ENCODE measurements at regions not wholly inside any gene's neighbourhood (a gene's known extent, or its start where the extent isn't known, plus 50 kb on each side); places are given as distances from the start of the nearest gene placed in this dataset.

DNA sequence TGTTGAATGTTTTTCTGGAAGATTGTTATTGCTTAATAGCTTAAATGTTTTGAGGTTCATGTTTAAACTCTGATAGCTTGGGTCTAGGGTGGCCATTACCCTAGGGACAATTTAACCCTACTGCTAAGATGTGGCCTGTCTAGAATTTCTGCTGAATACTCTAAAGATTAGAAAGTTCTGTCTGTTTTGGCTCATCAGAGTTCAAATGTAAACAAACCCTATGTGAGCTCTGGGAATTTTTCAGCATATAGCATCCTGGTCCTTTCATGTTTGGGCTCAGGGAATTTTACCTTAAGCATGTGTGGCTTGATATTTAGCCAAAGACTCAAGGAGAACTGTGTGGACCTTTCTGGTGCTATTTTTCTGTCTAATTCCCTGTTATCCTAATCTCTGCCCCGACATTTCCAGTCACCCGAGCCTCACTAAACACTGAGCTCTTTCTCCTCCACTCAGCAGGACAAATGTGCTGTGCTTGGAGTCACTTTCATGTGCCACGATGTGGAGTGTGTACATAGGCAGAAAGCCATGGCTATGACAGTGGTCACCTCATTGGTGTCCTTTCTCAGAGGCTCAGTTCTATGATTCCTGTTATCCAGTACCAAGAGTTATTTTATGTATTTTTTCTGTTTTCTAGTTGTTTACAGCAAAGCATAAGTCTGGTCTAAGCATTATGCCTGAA, 492.5 kb upstream of the SPHKAP start:
- intact Hi-C loops (cut with DNase I), result no loop called here
- H3K9me3 ChIP-seq, result no peaks in the 10 kb centered on the region

DNA sequence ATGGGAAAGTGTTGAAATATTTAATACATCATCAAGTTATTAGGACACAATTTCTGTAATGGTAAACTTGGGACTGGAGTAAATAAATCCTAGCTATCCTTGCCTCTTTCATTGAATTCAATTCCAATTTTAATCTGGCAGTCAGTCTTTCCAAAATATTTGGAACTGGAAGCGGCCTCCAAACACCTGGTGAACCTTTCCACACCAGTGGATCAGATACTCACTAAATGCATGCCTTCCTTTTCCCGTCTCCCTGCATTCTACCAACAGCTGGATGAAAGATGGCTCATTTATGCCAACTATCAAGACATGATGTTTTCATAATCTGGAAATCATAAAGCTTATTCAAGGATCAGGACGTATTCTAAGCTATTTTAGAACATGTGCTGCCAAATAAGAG, 488.2 kb upstream of the SPHKAP start:
- no peaks in the 10 kb centered on the region for H3K27me3 ChIP-seq
- no peaks in the 10 kb centered on the region for H3K9me3 ChIP-seq
- H3K27ac ChIP-seq, result no peak overlapping the region
- no peak overlapping the region for H3K4me3 ChIP-seq
- DNase-seq (ENCODE audit: low spot score in 2 of 2), result no peak
- H3K36me3 ChIP-seq, result no peaks in the 10 kb centered on the region
- TF ChIP-seq, protein P1, sequence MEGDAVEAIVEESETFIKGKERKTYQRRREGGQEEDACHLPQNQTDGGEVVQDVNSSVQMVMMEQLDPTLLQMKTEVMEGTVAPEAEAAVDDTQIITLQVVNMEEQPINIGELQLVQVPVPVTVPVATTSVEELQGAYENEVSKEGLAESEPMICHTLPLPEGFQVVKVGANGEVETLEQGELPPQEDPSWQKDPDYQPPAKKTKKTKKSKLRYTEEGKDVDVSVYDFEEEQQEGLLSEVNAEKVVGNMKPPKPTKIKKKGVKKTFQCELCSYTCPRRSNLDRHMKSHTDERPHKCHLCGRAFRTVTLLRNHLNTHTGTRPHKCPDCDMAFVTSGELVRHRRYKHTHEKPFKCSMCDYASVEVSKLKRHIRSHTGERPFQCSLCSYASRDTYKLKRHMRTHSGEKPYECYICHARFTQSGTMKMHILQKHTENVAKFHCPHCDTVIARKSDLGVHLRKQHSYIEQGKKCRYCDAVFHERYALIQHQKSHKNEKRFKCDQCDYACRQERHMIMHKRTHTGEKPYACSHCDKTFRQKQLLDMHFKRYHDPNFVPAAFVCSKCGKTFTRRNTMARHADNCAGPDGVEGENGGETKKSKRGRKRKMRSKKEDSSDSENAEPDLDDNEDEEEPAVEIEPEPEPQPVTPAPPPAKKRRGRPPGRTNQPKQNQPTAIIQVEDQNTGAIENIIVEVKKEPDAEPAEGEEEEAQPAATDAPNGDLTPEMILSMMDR (IDR thresholded peaks at IDR 0.05), result no peak
- intact Hi-C loops (cut with DNase I), result no loop called here
- no peaks in the 10 kb centered on the region for H3K4me1 ChIP-seq

More for the DNA sequence above, 492.5 kb upstream of the SPHKAP start:
- Histone ChIP-seq H3K4me1 (peaks cover 0 to 3% of the 10 kb centered on the region in 2 donors), H3K27ac (no peak overlapping the region), H3K27me3 (no peaks in the 10 kb centered on the region), H3K4me3 (no peak overlapping the region), H3K36me3 (no peaks in the 10 kb centered on the region)
- DNase-seq (ENCODE audit: low spot score in 2 of 2), result no peak
- TF ChIP-seq, protein P1 (IDR thresholded peaks at IDR 0.05), result no peak

DNA sequence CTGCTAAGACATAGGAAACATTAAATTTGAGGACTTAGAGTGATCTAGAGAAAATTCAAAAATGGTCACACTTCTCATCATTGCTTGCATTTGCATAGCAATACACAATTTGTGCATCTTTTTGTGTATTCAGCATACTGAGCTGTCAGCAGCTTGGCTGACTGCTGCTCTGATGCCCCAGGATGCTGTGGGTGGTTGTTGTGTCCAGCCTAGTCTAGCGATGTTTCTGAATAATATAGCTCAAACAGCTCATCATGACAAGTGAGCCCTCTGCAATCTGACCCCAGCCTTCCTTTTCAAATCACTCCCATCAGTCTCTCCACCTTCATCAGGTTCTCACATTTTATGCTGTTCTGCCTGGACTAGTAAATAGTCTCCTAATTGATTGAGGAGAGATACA, 483.7 kb upstream of the SPHKAP start:
- H3K9me3 ChIP-seq, result no peaks in the 10 kb centered on the region
- H3K36me3 ChIP-seq, result no peaks in the 10 kb centered on the region
- no peaks in the 10 kb centered on the region for H3K4me1 ChIP-seq
- no peaks in the 10 kb centered on the region for H3K27me3 ChIP-seq
- no peak overlapping the region for H3K27ac ChIP-seq
- TF ChIP-seq, protein P1 (IDR thresholded peaks at IDR 0.05), result no peak
- H3K4me3 ChIP-seq, result no peak overlapping the region
- no peak for DNase-seq (ENCODE audit: low spot score in 2 of 2)
- intact Hi-C loops (cut with DNase I), result no loop called here

DNA sequence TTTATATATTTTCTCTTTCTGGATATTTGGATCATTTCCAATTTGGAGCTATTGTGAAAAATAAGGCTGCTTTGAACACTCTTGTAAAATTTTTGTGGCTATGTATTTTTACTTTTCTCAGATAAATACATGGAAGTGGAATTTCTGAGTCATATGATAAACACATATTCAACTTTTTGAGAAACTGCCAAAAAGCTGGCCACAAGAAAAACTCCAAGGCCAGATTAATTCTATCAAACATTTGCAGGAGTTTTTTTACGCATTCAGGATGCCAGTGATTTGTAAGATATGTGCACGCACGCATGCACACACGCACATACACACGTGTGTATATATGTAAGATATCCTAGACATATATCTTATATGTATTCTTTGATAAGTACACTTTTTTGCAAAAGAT, 477.5 kb upstream of the SPHKAP start:
- no peak overlapping the region for H3K4me3 ChIP-seq
- intact Hi-C loops (cut with DNase I), result loop anchor here (5.0 kb wide), 1 partner anchor 767 kb away; no protein-coding TSS in a partner anchor
- H3K27ac ChIP-seq, result no peak overlapping the region
- TF ChIP-seq, protein P1 (IDR thresholded peaks at IDR 0.05), result no peak
- no peaks in the 10 kb centered on the region for H3K9me3 ChIP-seq
- no peaks in the 10 kb centered on the region for H3K36me3 ChIP-seq
- DNase-seq (ENCODE audit: low spot score in 2 of 2), result no peak
- no peaks in the 10 kb centered on the region for H3K27me3 ChIP-seq
- peaks cover 0 to 3% of the 10 kb centered on the region in 2 donors for H3K4me1 ChIP-seq

DNA sequence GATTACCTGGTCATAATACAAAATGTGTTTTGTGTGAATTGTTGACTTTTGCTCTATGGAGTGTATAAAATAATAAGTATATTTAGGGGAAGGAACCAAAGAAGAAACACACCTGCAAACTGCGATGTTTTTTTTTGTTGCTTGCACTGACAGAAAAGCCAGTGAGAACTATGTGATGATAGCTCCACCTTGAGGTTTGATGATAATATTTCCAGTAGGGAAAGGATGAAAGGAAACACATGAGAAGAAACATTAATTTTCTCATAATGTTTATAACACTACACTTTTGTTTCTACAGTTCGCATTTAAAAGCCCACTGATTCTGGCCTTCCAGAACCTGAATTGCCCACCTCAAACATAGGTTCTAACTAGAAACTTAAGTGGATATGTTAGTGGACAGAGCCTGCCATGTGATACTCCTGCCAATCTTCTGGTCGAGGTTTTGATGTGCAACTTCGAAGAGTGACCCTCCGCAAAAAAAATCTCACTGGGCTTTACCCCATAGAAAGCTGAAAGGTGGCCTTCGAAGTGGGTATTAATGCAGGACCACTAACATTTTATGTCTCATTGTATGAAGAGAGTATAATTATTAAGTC, 476.4 kb upstream of the SPHKAP start:
- H3K4me1 ChIP-seq, result peaks cover 0 to 3% of the 10 kb centered on the region in 2 donors
- no peak overlapping the region for H3K4me3 ChIP-seq
- no peak overlapping the region for H3K27ac ChIP-seq
- no peaks in the 10 kb centered on the region for H3K36me3 ChIP-seq
- H3K27me3 ChIP-seq, result no peaks in the 10 kb centered on the region
- DNase-seq (ENCODE audit: low spot score in 2 of 2), result no peak
- H3K9me3 ChIP-seq, result no peaks in the 10 kb centered on the region
- intact Hi-C loops (cut with DNase I), result loop anchor here (5.0 kb wide), 1 partner anchor 766 kb away; no protein-coding TSS in a partner anchor
- TF ChIP-seq, protein P1 (IDR thresholded peaks at IDR 0.05), result peak in 2 of 3 experiments; percentile 19 to 38

Data from ascending aorta (tissue), 2 donors.